ENCODE measurements at regions not wholly inside any gene's neighbourhood (a gene's known extent, or its start where the extent isn't known, plus 50 kb on each side); places are given as distances from the start of the nearest gene placed in this dataset.

- TF ChIP-seq, protein P1, sequence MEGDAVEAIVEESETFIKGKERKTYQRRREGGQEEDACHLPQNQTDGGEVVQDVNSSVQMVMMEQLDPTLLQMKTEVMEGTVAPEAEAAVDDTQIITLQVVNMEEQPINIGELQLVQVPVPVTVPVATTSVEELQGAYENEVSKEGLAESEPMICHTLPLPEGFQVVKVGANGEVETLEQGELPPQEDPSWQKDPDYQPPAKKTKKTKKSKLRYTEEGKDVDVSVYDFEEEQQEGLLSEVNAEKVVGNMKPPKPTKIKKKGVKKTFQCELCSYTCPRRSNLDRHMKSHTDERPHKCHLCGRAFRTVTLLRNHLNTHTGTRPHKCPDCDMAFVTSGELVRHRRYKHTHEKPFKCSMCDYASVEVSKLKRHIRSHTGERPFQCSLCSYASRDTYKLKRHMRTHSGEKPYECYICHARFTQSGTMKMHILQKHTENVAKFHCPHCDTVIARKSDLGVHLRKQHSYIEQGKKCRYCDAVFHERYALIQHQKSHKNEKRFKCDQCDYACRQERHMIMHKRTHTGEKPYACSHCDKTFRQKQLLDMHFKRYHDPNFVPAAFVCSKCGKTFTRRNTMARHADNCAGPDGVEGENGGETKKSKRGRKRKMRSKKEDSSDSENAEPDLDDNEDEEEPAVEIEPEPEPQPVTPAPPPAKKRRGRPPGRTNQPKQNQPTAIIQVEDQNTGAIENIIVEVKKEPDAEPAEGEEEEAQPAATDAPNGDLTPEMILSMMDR (IDR thresholded peaks at IDR 0.05 in 8 of 11, conservative IDR thresholded peaks at IDR 0.05 in 3 of 11), result no peak
- TF ChIP-seq POLR2AphosphoS5 (IDR thresholded peaks at IDR 0.05), result no peak
Measured at GRCh38 chr5:9957214-9957613, 292.5 kb downstream of the ATPSCKMT start.
